Ishikawa (cell line): ENCODE measurements at regions not wholly inside any gene's neighbourhood (a gene's known extent, or its start where the extent isn't known, plus 50 kb on each side); places are given as distances from the start of the nearest gene placed in this dataset.

Source experiments
- CEBPB ChIP-seq: IDR thresholded peaks from 2 replicates; pipeline ENCODE4 v1.6.1; 2012
- EP300 ChIP-seq: IDR thresholded peaks from 2 replicates; pipeline ENCODE4 v1.6.1; 2012; ENCODE audit warnings: borderline replicate concordance
- RAD21 ChIP-seq: IDR thresholded peaks from 2 replicates; pipeline ENCODE4 v1.6.1; 2012; ENCODE audit warnings: low read depth
- TAF1 ChIP-seq: IDR thresholded peaks from 2 replicates; pipeline ENCODE4 v1.6.1; 2012; ENCODE audit warnings: low read depth, mild to moderate bottlenecking
- TEAD4 ChIP-seq: IDR thresholded peaks from 2 replicates; pipeline ENCODE4 v1.6.1; 2012
- YY1 ChIP-seq: IDR thresholded peaks from 2 replicates; pipeline ENCODE4 v1.6.1; 2012; ENCODE audit warnings: low read depth
- TF ChIP-seq, protein P1 (sequence below): IDR thresholded peaks from 2 replicates; pipeline ENCODE4 v1.6.1; 2012; ENCODE audit warnings: low read depth, mild to moderate bottlenecking
- TF ChIP-seq, protein P2 (sequence below): IDR thresholded peaks from 2 replicates; pipeline ENCODE4 v1.6.1; 2012
- TF ChIP-seq, protein P3 (sequence below): IDR thresholded peaks from 2 replicates; pipeline ENCODE4 v1.6.1; 2012

DNA sequence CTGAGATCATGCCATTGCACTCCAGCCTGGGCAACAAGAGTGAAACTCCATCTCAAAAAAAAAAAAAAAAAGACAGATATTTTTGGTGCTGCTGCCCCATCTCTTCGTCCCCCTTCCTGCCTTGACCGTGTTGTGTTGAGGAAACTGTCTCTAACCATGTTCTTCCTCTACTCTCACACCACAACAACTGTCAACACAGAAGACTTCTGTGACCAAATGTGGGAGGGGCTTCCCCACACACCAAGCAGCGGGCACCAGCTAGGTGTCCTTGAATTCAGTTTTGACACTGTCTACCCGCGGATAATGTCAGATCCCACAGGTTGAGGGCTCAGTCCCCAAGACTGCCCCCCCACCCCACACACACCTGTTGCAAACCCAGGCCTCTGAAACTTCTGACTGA is 104.7 kb upstream of the BCOR start:
- no peak for TF ChIP-seq TEAD4
- TF ChIP-seq RAD21 = no peak
- no peak for TF ChIP-seq CEBPB
- TF ChIP-seq, protein P1, sequence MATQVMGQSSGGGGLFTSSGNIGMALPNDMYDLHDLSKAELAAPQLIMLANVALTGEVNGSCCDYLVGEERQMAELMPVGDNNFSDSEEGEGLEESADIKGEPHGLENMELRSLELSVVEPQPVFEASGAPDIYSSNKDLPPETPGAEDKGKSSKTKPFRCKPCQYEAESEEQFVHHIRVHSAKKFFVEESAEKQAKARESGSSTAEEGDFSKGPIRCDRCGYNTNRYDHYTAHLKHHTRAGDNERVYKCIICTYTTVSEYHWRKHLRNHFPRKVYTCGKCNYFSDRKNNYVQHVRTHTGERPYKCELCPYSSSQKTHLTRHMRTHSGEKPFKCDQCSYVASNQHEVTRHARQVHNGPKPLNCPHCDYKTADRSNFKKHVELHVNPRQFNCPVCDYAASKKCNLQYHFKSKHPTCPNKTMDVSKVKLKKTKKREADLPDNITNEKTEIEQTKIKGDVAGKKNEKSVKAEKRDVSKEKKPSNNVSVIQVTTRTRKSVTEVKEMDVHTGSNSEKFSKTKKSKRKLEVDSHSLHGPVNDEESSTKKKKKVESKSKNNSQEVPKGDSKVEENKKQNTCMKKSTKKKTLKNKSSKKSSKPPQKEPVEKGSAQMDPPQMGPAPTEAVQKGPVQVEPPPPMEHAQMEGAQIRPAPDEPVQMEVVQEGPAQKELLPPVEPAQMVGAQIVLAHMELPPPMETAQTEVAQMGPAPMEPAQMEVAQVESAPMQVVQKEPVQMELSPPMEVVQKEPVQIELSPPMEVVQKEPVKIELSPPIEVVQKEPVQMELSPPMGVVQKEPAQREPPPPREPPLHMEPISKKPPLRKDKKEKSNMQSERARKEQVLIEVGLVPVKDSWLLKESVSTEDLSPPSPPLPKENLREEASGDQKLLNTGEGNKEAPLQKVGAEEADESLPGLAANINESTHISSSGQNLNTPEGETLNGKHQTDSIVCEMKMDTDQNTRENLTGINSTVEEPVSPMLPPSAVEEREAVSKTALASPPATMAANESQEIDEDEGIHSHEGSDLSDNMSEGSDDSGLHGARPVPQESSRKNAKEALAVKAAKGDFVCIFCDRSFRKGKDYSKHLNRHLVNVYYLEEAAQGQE = no peak
- TF ChIP-seq YY1 = no peak
- no peak for TF ChIP-seq EP300
- TF ChIP-seq, protein P2, sequence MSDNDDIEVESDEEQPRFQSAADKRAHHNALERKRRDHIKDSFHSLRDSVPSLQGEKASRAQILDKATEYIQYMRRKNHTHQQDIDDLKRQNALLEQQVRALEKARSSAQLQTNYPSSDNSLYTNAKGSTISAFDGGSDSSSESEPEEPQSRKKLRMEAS = no peak
- TF ChIP-seq, protein P3, sequence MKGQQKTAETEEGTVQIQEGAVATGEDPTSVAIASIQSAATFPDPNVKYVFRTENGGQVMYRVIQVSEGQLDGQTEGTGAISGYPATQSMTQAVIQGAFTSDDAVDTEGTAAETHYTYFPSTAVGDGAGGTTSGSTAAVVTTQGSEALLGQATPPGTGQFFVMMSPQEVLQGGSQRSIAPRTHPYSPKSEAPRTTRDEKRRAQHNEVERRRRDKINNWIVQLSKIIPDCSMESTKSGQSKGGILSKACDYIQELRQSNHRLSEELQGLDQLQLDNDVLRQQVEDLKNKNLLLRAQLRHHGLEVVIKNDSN = no peak
- no peak for TF ChIP-seq TAF1
